T-cell (primary cell): ENCODE measurements at regions not wholly inside any gene's neighbourhood (a gene's known extent, or its start where the extent isn't known, plus 50 kb on each side); places are given as distances from the start of the nearest gene placed in this dataset.

Experiments
- ATAC-seq, 4 experiments: fragments of 200-7000 bp in 3 of 4; fragments of 150-1000 bp in 1 of 4; cut with Tn5 transposase; replicated peaks in 1 of 4; 1 replicate in 3 of 4; 2 replicates in 1 of 4; pipeline ENCODE4 v1.10.0; 2021; ENCODE audit warnings: moderate library complexity in 3 of 4, mild to moderate bottlenecking in 2 of 4, moderate number of reproducible peaks in 1 of 4
- CTCF ChIA-PET, 2 donors: fragments of 300-600 bp; sonication (Branson Sonifier 250); formaldehyde crosslinking; loops; one replicate each; lab custom pipeline; 2022; ENCODE audit warnings: antibody characterized with exemption in 2 of 2; lab: Charles Lee
- POLR2A ChIA-PET, 2 donors: fragments of 300-600 bp; sonication (Branson Sonifier 250); formaldehyde crosslinking; loops; one replicate each; lab custom pipeline; 2022; ENCODE audit warnings: antibody characterized with exemption in 2 of 2; lab: Charles Lee
- DNase-seq, 35 experiments: peaks; one replicate each; pipeline versions ENCODE4 v3.0.0 to v3.0.0-alpha.2; 2013 to 2023
- H3K27ac ChIP-seq: one replicate; pipeline ENCODE4 v1.5.1; 2013; ENCODE audit warnings: low read length
- H3K27me3 ChIP-seq, 2 experiments: replicated peaks in 1 of 2; 1 replicate in 1 of 2; 2 replicates in 1 of 2; pipeline versions ENCODE4 v1.6.1 to v1.7.0; 2013; ENCODE audit warnings: low read length in 1 of 2, mixed read lengths in 1 of 2; ENCODE audit not compliant: control insufficient read depth in 2 of 2, insufficient read depth in 2 of 2; ENCODE audit errors: extremely low read depth in 1 of 2
- H3K36me3 ChIP-seq, 2 donors: 1 replicate in 1 of 2; 2 replicates in 1 of 2; pipeline versions ENCODE4 v1.6.1 to v1.7.0; 2013; ENCODE audit warnings: low read length in 1 of 2; ENCODE audit not compliant: control insufficient read depth in 2 of 2, insufficient read depth in 1 of 2; ENCODE audit errors: extremely low read depth in 1 of 2
- H3K4me1 ChIP-seq, 2 experiments: 1 replicate in 1 of 2; 2 replicates in 1 of 2; pipeline versions ENCODE4 v1.6.1 to v1.7.0; 2013; ENCODE audit warnings: low read length in 2 of 2, mixed read lengths in 1 of 2; ENCODE audit not compliant: insufficient read depth in 2 of 2, control insufficient read depth in 1 of 2; ENCODE audit errors: extremely low read depth in 1 of 2
- H3K4me3 ChIP-seq, 2 donors: 1 replicate in 1 of 2; 2 replicates in 1 of 2; pipeline versions ENCODE4 v1.5.1 to v1.7.0; 2013; ENCODE audit warnings: mild to moderate bottlenecking in 2 of 2, low read length in 1 of 2, moderate library complexity in 1 of 2; ENCODE audit not compliant: control insufficient read depth in 1 of 2; ENCODE audit errors: extremely low read depth in 1 of 2
- H3K9me3 ChIP-seq: 2 replicates; pipeline ENCODE4 v1.7.0; 2013
- H3K27ac Mint-ChIP-seq, 2 donors: one replicate each; pipeline ENCODE4 v1.8.0; 2020 to 2021; ENCODE audit warnings: mild to moderate bottlenecking in 2 of 2, mixed read lengths in 2 of 2
- H3K27me3 Mint-ChIP-seq, 2 donors: one replicate each; pipeline ENCODE4 v1.8.0; 2021 to 2022; ENCODE audit warnings: mixed read lengths in 2 of 2
- H3K36me3 Mint-ChIP-seq: one replicate; pipeline ENCODE4 v1.8.0; 2021; ENCODE audit warnings: mixed read lengths
- H3K4me1 Mint-ChIP-seq, 3 donors: one replicate each; pipeline ENCODE4 v1.8.0; 2020 to 2022; ENCODE audit warnings: mixed read lengths in 3 of 3, mild to moderate bottlenecking in 1 of 3
- H3K4me3 Mint-ChIP-seq, 3 donors: one replicate each; pipeline ENCODE4 v1.8.0; 2020 to 2022; ENCODE audit warnings: mild to moderate bottlenecking in 3 of 3, mixed read lengths in 3 of 3, moderate library complexity in 3 of 3
- H3K9me3 Mint-ChIP-seq, 3 donors: one replicate each; pipeline ENCODE4 v1.8.0; 2020 to 2022; ENCODE audit warnings: mixed read lengths in 3 of 3
- WGBS: methylation state at CpG from one replicate; pipeline ENCODE4 v1.1.5; 2013; ENCODE audit warnings: missing lambda C conversion rate; ENCODE audit not compliant: insufficient coverage; 5-methylcytosine and 5-hydroxymethylcytosine counted together

GRCh38 chr13:64912141-64912540 is 2318.0 kb downstream of the PCDH9 start:
- CTCF ChIA-PET, result no interaction called here
- no peaks in the 10 kb centered on the region for H3K27me3 ChIP-seq
- H3K4me3 ChIP-seq, result no peak overlapping the region
- no peaks in the 10 kb centered on the region for H3K4me1 Mint-ChIP-seq
- no peak overlapping the region for H3K27ac Mint-ChIP-seq
- H3K4me1 ChIP-seq, result no peaks in the 10 kb centered on the region
- H3K36me3 ChIP-seq, result no peaks in the 10 kb centered on the region
- no peak overlapping the region for H3K27ac ChIP-seq
- H3K9me3 Mint-ChIP-seq, result peaks cover 15 to 34% (median 24%) of the 10 kb centered on the region in 3 donors
- H3K9me3 ChIP-seq, result no peaks in the 10 kb centered on the region
- no peak for ATAC-seq
- WGBS, result no CpG with 5 or more reads among the region's 2 CpGs
- POLR2A ChIA-PET, result interaction anchor here in 1 of 2 donors (0.7 kb wide), 1 partner anchor 168 kb away, joined by 3 read pairs; no protein-coding TSS in a partner anchor
- no peak overlapping the region for H3K4me3 Mint-ChIP-seq
- H3K36me3 Mint-ChIP-seq, result no peaks in the 10 kb centered on the region
- H3K27me3 Mint-ChIP-seq, result no peaks in the 10 kb centered on the region
- no peak for DNase-seq

- Histone ChIP-seq H3K27ac (no peak overlapping the region), H3K27me3 (no peaks in the 10 kb centered on the region), H3K4me3 (no peak overlapping the region), H3K4me1 (no peaks in the 10 kb centered on the region), H3K36me3 (no peaks in the 10 kb centered on the region), H3K9me3 (no peaks in the 10 kb centered on the region)
- H3K4me1 Mint-ChIP-seq, result no peaks in the 10 kb centered on the region
- H3K4me3 Mint-ChIP-seq, result no peak overlapping the region
- DNase-seq, result no peak
- WGBS, result no CpG with 5 or more reads among the region's 1 CpG
- H3K9me3 Mint-ChIP-seq, result peaks cover 12 to 32% (median 25%) of the 10 kb centered on the region in 3 donors
- ChIA-PET POLR2A (no interaction called here), CTCF (no interaction called here)
- H3K27ac Mint-ChIP-seq, result no peak overlapping the region
- no peak for ATAC-seq
- no peaks in the 10 kb centered on the region for H3K27me3 Mint-ChIP-seq
- no peaks in the 10 kb centered on the region for H3K36me3 Mint-ChIP-seq
Observed at GRCh38 chr13:64910096-64910495, 2320.0 kb downstream of the PCDH9 start.

GRCh38 chr13:64909184-64909583 is 2321.0 kb downstream of the PCDH9 start:
- H3K4me1 Mint-ChIP-seq, result no peaks in the 10 kb centered on the region
- no peak for ATAC-seq
- Histone ChIP-seq H3K27me3 (no peaks in the 10 kb centered on the region), H3K36me3 (no peaks in the 10 kb centered on the region), H3K4me1 (no peaks in the 10 kb centered on the region), H3K27ac (no peak overlapping the region), H3K9me3 (no peaks in the 10 kb centered on the region), H3K4me3 (no peak overlapping the region)
- no peak for DNase-seq
- H3K9me3 Mint-ChIP-seq, result peaks cover 12 to 35% (median 25%) of the 10 kb centered on the region in 3 donors
- H3K27me3 Mint-ChIP-seq, result no peaks in the 10 kb centered on the region
- H3K36me3 Mint-ChIP-seq, result no peaks in the 10 kb centered on the region
- CTCF ChIA-PET, result no interaction called here
- no peak overlapping the region for H3K27ac Mint-ChIP-seq
- POLR2A ChIA-PET, result no interaction called here
- H3K4me3 Mint-ChIP-seq, result no peak overlapping the region

- Mint-ChIP-seq H3K4me1 (no peaks in the 10 kb centered on the region), H3K27me3 (no peaks in the 10 kb centered on the region), H3K27ac (no peak overlapping the region), H3K9me3 (peaks cover 2 to 30% (median 25%) of the 10 kb centered on the region in 3 donors), H3K4me3 (no peak overlapping the region), H3K36me3 (no peaks in the 10 kb centered on the region)
- ChIA-PET POLR2A (no interaction called here), CTCF (no interaction called here)
- no peak for ATAC-seq
- H3K27ac ChIP-seq, result no peak overlapping the region
- H3K27me3 ChIP-seq, result no peaks in the 10 kb centered on the region
- DNase-seq, result no peak
- no peaks in the 10 kb centered on the region for H3K36me3 ChIP-seq
- no peaks in the 10 kb centered on the region for H3K4me1 ChIP-seq
- no peaks in the 10 kb centered on the region for H3K9me3 ChIP-seq
- no peak overlapping the region for H3K4me3 ChIP-seq
- 83% methylated on average over 1 of the region's 2 CpGs for WGBS
Observed at GRCh38 chr13:64900039-64900438, 2330.1 kb downstream of the PCDH9 start.

GRCh38 chr13:64884976-64885375 is 2345.2 kb downstream of the PCDH9 start:
- H3K36me3 Mint-ChIP-seq, result no peaks in the 10 kb centered on the region

GRCh38 chr13:64877176-64877575 is 2353.0 kb downstream of the PCDH9 start:
- no peaks in the 10 kb centered on the region for H3K4me1 ChIP-seq
- no peaks in the 10 kb centered on the region for H3K36me3 ChIP-seq
- Mint-ChIP-seq H3K4me3 (no peak overlapping the region), H3K4me1 (no peaks in the 10 kb centered on the region), H3K27ac (no peak overlapping the region), H3K9me3 (peaks cover 1 to 17% (median 8%) of the 10 kb centered on the region in 3 donors), H3K36me3 (no peaks in the 10 kb centered on the region), H3K27me3 (no peaks in the 10 kb centered on the region)
- ChIA-PET POLR2A (no interaction called here), CTCF (no interaction called here)
- no peaks in the 10 kb centered on the region for H3K9me3 ChIP-seq
- no peak overlapping the region for H3K27ac ChIP-seq
- no peak overlapping the region for H3K4me3 ChIP-seq
- ATAC-seq (no peak), DNase-seq (no peak)
- H3K27me3 ChIP-seq, result no peaks in the 10 kb centered on the region
- WGBS, result no CpG with 5 or more reads among the region's 3 CpGs

More at GRCh38 chr13:64884976-64885375, 2345.2 kb downstream of the PCDH9 start:
- POLR2A ChIA-PET, result no interaction called here
- Mint-ChIP-seq H3K27ac (no peak overlapping the region), H3K4me1 (no peaks in the 10 kb centered on the region), H3K9me3 (peaks cover 18 to 21% (median 18%) of the 10 kb centered on the region in 3 donors), H3K27me3 (no peaks in the 10 kb centered on the region), H3K4me3 (no peak overlapping the region)
- ATAC-seq (no peak), DNase-seq (no peak)
- Histone ChIP-seq H3K4me1 (no peaks in the 10 kb centered on the region), H3K4me3 (no peak overlapping the region), H3K27ac (no peak overlapping the region), H3K27me3 (no peaks in the 10 kb centered on the region), H3K36me3 (no peaks in the 10 kb centered on the region), H3K9me3 (peaks cover 2% of the 10 kb centered on the region)
- WGBS, result no CpG with 5 or more reads among the region's 2 CpGs
- CTCF ChIA-PET, result no interaction called here

- H3K27ac Mint-ChIP-seq, result no peak overlapping the region
- 70% methylated on average over 4 of the region's 5 CpGs for WGBS
- ChIA-PET CTCF (no interaction called here), POLR2A (no interaction called here)
- H3K36me3 Mint-ChIP-seq, result no peaks in the 10 kb centered on the region
- no peak for ATAC-seq
- H3K36me3 ChIP-seq, result no peaks in the 10 kb centered on the region
- DNase-seq, result no peak
- peaks cover 9 to 26% (median 13%) of the 10 kb centered on the region in 3 donors for H3K9me3 Mint-ChIP-seq
- no peaks in the 10 kb centered on the region for H3K27me3 Mint-ChIP-seq
- H3K4me1 Mint-ChIP-seq, result no peaks in the 10 kb centered on the region
- H3K4me1 ChIP-seq, result no peaks in the 10 kb centered on the region
- no peak overlapping the region for H3K4me3 Mint-ChIP-seq
- H3K9me3 ChIP-seq, result peaks cover 7% of the 10 kb centered on the region
- H3K4me3 ChIP-seq, result no peak overlapping the region
- no peaks in the 10 kb centered on the region for H3K27me3 ChIP-seq
- no peak overlapping the region for H3K27ac ChIP-seq
Observed at GRCh38 chr13:64871742-64872141, 2358.4 kb downstream of the PCDH9 start.
